ENCODE measurements at regions not wholly inside any gene's neighbourhood (a gene's known extent, or its start where the extent isn't known, plus 50 kb on each side); places are given as distances from the start of the nearest gene placed in this dataset.

DNA sequence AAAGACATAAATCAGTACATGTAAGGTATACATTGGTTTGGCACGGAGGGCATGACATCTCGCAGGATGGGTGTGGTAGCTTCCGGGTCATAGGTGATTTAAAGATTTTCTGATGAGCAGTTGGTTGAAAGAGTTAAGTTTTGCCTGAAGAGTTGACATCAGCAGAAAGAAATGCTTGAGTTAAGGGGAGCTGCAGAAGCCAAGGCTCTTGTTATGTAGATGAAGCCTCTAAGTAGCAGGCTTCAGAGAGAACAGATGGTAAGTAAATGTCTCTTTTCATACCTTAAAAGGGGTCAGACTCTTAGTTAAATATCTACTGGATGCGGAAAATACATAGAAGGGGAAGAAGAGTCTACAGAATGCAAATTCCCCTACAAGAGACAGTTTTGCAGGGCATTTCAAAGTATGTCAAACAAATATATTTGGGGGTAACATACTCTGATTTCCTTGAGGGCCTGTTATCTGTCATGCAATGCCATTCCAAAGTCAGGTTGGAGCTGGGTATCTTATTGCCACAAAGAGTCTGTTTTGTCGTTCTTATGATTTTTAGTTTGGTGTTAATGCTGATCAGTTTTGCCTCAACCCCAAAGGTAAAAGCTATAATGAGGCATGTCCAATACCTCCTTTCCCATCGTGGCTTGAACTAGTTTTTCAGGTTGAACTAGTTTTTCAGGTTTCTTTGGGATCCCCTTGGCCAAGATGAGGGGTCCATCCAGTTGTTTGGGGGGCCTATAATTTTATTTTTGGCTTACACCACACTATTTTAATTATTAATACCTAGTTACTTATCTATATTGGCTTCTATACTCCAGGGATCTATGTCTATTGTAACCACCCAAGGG is 67.0 kb downstream of the PTHLH start (continued):
- TF ChIP-seq, protein P1, sequence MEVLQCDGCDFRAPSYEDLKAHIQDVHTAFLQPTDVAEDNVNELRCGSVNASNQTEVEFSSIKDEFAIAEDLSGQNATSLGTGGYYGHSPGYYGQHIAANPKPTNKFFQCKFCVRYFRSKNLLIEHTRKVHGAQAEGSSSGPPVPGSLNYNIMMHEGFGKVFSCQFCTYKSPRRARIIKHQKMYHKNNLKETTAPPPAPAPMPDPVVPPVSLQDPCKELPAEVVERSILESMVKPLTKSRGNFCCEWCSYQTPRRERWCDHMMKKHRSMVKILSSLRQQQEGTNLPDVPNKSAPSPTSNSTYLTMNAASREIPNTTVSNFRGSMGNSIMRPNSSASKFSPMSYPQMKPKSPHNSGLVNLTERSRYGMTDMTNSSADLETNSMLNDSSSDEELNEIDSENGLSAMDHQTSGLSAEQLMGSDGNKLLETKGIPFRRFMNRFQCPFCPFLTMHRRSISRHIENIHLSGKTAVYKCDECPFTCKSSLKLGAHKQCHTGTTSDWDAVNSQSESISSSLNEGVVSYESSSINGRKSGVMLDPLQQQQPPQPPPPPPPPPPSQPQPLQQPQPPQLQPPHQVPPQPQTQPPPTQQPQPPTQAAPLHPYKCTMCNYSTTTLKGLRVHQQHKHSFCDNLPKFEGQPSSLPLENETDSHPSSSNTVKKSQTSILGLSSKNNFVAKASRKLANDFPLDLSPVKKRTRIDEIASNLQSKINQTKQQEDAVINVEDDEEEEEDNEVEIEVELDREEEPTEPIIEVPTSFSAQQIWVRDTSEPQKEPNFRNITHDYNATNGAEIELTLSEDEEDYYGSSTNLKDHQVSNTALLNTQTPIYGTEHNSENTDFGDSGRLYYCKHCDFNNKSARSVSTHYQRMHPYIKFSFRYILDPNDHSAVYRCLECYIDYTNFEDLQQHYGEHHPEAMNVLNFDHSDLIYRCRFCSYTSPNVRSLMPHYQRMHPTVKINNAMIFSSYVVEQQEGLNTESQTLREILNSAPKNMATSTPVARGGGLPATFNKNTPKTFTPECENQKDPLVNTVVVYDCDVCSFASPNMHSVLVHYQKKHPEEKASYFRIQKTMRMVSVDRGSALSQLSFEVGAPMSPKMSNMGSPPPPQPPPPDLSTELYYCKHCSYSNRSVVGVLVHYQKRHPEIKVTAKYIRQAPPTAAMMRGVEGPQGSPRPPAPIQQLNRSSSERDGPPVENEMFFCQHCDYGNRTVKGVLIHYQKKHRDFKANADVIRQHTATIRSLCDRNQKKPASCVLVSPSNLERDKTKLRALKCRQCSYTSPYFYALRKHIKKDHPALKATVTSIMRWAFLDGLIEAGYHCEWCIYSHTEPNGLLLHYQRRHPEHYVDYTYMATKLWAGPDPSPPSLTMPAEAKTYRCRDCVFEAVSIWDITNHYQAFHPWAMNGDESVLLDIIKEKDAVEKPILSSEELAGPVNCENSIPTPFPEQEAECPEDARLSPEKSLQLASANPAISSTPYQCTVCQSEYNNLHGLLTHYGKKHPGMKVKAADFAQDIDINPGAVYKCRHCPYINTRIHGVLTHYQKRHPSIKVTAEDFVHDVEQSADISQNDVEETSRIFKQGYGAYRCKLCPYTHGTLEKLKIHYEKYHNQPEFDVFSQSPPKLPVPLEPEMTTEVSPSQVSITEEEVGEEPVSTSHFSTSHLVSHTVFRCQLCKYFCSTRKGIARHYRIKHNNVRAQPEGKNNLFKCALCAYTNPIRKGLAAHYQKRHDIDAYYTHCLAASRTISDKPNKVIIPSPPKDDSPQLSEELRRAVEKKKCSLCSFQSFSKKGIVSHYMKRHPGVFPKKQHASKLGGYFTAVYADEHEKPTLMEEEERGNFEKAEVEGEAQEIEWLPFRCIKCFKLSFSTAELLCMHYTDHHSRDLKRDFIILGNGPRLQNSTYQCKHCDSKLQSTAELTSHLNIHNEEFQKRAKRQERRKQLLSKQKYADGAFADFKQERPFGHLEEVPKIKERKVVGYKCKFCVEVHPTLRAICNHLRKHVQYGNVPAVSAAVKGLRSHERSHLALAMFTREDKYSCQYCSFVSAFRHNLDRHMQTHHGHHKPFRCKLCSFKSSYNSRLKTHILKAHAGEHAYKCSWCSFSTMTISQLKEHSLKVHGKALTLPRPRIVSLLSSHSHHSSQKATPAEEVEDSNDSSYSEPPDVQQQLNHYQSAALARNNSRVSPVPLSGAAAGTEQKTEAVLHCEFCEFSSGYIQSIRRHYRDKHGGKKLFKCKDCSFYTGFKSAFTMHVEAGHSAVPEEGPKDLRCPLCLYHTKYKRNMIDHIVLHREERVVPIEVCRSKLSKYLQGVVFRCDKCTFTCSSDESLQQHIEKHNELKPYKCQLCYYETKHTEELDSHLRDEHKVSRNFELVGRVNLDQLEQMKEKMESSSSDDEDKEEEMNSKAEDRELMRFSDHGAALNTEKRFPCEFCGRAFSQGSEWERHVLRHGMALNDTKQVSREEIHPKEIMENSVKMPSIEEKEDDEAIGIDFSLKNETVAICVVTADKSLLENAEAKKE (CRISPR knock-in tag; IDR thresholded peaks at IDR 0.05), result 0 out of 2 replicates have a peak, but pooled peaks have one; percentile 12
- TF ChIP-seq NANOG (IDR thresholded peaks at IDR 0.05; ENCODE audit: borderline replicate concordance), result 0 out of 2 replicates have a peak, but pooled peaks have one; percentile 36
- TF ChIP-seq, protein P2, sequence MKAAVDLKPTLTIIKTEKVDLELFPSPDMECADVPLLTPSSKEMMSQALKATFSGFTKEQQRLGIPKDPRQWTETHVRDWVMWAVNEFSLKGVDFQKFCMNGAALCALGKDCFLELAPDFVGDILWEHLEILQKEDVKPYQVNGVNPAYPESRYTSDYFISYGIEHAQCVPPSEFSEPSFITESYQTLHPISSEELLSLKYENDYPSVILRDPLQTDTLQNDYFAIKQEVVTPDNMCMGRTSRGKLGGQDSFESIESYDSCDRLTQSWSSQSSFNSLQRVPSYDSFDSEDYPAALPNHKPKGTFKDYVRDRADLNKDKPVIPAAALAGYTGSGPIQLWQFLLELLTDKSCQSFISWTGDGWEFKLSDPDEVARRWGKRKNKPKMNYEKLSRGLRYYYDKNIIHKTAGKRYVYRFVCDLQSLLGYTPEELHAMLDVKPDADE (IDR thresholded peaks at IDR 0.05), result no peak

DNA sequence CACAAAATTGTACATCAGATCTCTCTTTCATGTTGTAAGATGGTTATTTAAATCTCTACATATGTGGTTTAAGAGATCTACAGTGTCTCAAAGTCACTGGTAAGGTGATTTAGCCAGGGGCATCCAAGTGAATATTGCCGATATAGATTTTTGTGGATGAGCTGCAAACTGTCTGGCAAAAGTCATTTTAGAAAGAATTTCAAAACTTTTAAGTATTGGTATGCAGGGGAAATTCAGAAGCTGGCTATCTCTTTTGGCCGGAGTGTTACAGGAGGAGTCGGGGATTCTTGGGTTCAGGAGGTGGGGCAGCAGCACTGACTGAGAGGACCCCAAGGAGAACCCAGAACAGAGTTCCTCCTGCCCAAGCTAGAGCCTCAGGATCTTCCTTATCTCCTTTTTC is 69.9 kb downstream of the PTHLH start:
- peaks cover 42% of the 10 kb centered on the region for H3K4me1 Mint-ChIP-seq
- H3K9me2 ChIP-seq (ENCODE audit: insufficient read depth), result peaks cover 7% of the 10 kb centered on the region
- H3K9me3 Mint-ChIP-seq, result peaks cover 3% of the 10 kb centered on the region; the same call in 1 of the 3 replicates
- H3K27ac ChIP-seq (ENCODE audit: low read depth), result no peak overlapping the region
- H3K4me2 ChIP-seq, result no peak overlapping the region
- H3K27me3 ChIP-seq (ENCODE audit: insufficient read depth), result no peaks in the 10 kb centered on the region
- no peaks in the 10 kb centered on the region for H3F3A ChIP-seq (replicated peaks; ENCODE audit: low read depth)
- no peak overlapping the region for H2AFZ ChIP-seq
- no peak overlapping the region for H3K4me3 ChIP-seq
- no peak for DNase-seq (ENCODE audit: low spot score)
- peaks cover 16% of the 10 kb centered on the region; the same call in 1 of the 2 replicates for H3K4me1 ChIP-seq (ENCODE audit: insufficient read depth)
- H3K27me3 Mint-ChIP-seq (ENCODE audit: insufficient read depth, low read depth, poor library complexity), result peaks cover 2% of the 10 kb centered on the region
- peaks cover 8% of the 10 kb centered on the region; the same call in 1 of the 3 replicates for H3K36me3 Mint-ChIP-seq (ENCODE audit: low read depth)
- no peaks in the 10 kb centered on the region for H4K20me1 ChIP-seq (replicated peaks; ENCODE audit: insufficient read depth)
- no peaks in the 10 kb centered on the region for H3K36me3 ChIP-seq (ENCODE audit: insufficient read depth)
- ATAC-seq, result no peak
- H3K4me3 Mint-ChIP-seq, result no peak overlapping the region
- TF ChIP-seq POLR2AphosphoS5 (IDR thresholded peaks at IDR 0.05; ENCODE audit: low read depth), result no peak
- TF ChIP-seq, protein P3, sequence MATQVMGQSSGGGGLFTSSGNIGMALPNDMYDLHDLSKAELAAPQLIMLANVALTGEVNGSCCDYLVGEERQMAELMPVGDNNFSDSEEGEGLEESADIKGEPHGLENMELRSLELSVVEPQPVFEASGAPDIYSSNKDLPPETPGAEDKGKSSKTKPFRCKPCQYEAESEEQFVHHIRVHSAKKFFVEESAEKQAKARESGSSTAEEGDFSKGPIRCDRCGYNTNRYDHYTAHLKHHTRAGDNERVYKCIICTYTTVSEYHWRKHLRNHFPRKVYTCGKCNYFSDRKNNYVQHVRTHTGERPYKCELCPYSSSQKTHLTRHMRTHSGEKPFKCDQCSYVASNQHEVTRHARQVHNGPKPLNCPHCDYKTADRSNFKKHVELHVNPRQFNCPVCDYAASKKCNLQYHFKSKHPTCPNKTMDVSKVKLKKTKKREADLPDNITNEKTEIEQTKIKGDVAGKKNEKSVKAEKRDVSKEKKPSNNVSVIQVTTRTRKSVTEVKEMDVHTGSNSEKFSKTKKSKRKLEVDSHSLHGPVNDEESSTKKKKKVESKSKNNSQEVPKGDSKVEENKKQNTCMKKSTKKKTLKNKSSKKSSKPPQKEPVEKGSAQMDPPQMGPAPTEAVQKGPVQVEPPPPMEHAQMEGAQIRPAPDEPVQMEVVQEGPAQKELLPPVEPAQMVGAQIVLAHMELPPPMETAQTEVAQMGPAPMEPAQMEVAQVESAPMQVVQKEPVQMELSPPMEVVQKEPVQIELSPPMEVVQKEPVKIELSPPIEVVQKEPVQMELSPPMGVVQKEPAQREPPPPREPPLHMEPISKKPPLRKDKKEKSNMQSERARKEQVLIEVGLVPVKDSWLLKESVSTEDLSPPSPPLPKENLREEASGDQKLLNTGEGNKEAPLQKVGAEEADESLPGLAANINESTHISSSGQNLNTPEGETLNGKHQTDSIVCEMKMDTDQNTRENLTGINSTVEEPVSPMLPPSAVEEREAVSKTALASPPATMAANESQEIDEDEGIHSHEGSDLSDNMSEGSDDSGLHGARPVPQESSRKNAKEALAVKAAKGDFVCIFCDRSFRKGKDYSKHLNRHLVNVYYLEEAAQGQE (IDR thresholded peaks at IDR 0.05; ENCODE audit: unreplicated experiment), result no peak
- TF ChIP-seq, protein P2 (IDR thresholded peaks at IDR 0.05), result no peak
- no peak for TF ChIP-seq STAT1 (IDR thresholded peaks at IDR 0.05; ENCODE audit: unreplicated experiment)
- TF ChIP-seq JUNB (IDR thresholded peaks at IDR 0.05; ENCODE audit: unreplicated experiment), result no peak
- TF ChIP-seq ZNF331 (CRISPR knock-in tag; IDR thresholded peaks at IDR 0.05; ENCODE audit: low read depth), result no peak
- no peaks in the 10 kb centered on the region for H3K79me2 ChIP-seq (replicated peaks; ENCODE audit: insufficient read depth)
- H3K27ac Mint-ChIP-seq, result no peak overlapping the region
